Fibroblast of skin of right quadriceps (primary cell): ENCODE measurements at regions not wholly inside any gene's neighbourhood (a gene's known extent, or its start where the extent isn't known, plus 50 kb on each side); places are given as distances from the start of the nearest gene placed in this dataset.

Experiments
- DNase-seq: peaks from one replicate; pipeline ENCODE4 v3.0.0-alpha.2; 2013

- no peak for DNase-seq
Observed at GRCh38 chr18:42649331-42650035, 466.0 kb downstream of the RIT2 start.

GRCh38 chr18:42654556-42654955 is 460.9 kb downstream of the RIT2 start:
- DNase-seq: no peak

- no peak for DNase-seq
Observed at GRCh38 chr18:42657551-42657950, 457.9 kb downstream of the RIT2 start.

- DNase-seq: no peak
Observed at GRCh38 chr18:42658171-42658570, 457.3 kb downstream of the RIT2 start.

GRCh38 chr18:42659187-42659586 is 456.3 kb downstream of the RIT2 start:
- DNase-seq: no peak

- no peak for DNase-seq
Observed at GRCh38 chr18:42670860-42671259, 444.6 kb downstream of the RIT2 start.

GRCh38 chr18:42675810-42676209 is 439.7 kb downstream of the RIT2 start:
- DNase-seq: no peak

GRCh38 chr18:42683094-42683493 is 432.4 kb downstream of the RIT2 start:
- DNase-seq: no peak

GRCh38 chr18:42689310-42689709 is 426.2 kb downstream of the RIT2 start:
- no peak for DNase-seq
